ENCODE measurements at regions not wholly inside any gene's neighbourhood (a gene's known extent, or its start where the extent isn't known, plus 50 kb on each side); places are given as distances from the start of the nearest gene placed in this dataset.
"Not testable (repeated sequence)": the region's sequence is repeated elsewhere in the genome, so short reads cannot be mapped to it uniquely, and the experiment has no call there.

GRCh38 chr14:83689265-83689664 is 1840.7 kb upstream of the FLRT2 start:
- no peak for DNase-seq (ENCODE audit: low read depth in 3 of 3)

GRCh38 chr14:83697099-83697498 is 1832.8 kb upstream of the FLRT2 start:
- DNase-seq (ENCODE audit: low read depth in 3 of 3), result no peak

- DNase-seq (ENCODE audit: low read depth in 3 of 3), result no peak
Measured at GRCh38 chr14:83702619-83703018, 1827.3 kb upstream of the FLRT2 start.

DNA sequence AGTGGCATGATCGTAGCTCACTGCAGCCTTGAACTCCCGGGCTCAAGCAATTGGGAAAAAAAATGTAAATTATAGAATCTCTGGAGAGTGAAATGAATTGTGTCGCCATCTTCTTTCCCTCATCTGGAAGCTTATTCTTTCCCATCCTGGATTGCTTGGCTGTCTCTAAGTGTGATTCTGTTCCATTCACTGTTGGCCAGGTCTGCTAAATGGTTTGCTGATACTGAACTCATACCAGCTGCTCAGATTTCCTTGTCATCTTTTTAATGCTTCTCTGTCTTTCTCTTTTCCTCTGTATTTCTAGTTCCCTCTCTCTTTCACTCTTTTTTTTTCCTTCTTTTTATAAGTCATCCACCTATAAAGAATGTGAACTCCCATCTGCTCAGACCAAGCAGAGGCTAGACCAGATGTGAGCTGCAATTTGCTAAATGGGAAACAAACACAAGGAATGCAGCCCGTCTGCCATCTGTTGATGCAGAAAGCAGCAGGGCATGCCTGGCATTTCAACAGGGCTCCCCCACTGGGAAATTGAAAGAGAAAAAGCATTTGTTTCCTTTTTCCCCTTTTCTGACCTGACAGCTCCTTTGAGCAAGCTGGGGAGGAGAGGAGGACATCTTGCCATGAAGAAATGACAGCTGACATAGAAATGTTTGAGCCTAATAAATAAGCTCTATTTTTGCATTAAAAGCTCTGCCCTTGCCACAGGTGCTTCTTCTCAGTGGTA is 1823.6 kb upstream of the FLRT2 start:
- DNase-seq (ENCODE audit: low read depth in 3 of 3), result no peak

DNA sequence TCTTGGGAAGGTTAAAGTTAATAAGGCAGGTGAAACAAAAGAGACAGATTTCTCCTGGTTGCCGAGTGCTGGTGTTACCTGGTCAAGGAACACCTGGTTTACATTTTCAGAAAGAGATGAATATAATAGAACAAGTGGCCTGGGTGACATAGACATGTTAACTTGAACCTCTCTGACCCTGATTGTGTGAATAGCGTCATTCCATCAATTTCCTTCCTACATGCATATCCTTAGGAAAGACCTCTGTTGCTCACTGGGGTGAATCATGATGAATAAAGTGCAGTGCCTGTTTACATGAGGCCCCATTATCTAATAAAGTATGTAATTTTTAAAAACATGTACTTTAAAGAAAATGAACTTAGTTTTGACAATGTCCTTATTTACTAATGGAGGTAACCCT is 1822.9 kb upstream of the FLRT2 start:
- DNase-seq (ENCODE audit: low read depth in 3 of 3), result no peak

DNA sequence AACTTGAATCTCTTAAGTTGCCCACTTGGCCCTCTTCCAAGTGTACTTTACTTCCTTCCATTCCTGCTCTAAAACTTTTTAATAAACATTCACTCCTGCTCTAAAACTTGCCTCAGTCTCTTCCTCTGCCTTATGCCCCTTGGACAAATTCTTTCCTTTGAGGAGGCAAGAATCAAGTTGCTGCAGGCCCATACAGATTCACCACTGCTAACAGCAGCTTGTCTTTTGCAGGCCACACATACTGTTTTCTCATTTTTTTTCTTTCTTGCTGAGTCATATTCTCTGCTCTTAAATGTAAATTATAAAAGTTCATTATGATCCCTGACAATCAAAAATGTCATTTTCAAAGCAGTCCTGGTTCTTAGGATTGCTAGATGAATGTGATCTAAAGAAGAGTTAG is 1820.8 kb upstream of the FLRT2 start:
- no peak for DNase-seq (ENCODE audit: low read depth in 3 of 3)

- no peak for DNase-seq (ENCODE audit: low read depth in 3 of 3)
Measured at GRCh38 chr14:83711046-83711445, 1818.9 kb upstream of the FLRT2 start.

- DNase-seq (ENCODE audit: low read depth in 3 of 3), result no peak
Measured at GRCh38 chr14:83712418-83713129, 1817.4 kb upstream of the FLRT2 start.

DNA sequence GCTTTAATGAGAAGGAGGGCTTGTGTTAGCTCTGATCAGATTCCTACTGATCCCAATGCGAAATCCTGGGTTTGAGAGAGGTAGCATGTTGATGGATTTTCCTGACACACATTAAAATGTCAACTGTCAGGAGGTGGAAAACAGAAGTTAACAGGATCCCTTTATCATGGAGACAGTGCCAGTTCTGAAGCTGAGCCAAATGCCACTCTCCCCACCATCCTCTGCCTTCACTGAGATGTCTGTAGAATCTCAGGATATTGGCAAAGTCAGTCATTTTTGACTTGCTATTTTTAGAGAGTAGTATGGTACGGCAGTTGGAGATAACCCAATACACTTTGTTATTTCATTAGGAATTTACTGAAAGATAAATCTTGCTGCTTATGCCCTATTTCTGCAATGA is 1816.2 kb upstream of the FLRT2 start:
- DNase-seq (ENCODE audit: low read depth in 3 of 3), result no peak

DNA sequence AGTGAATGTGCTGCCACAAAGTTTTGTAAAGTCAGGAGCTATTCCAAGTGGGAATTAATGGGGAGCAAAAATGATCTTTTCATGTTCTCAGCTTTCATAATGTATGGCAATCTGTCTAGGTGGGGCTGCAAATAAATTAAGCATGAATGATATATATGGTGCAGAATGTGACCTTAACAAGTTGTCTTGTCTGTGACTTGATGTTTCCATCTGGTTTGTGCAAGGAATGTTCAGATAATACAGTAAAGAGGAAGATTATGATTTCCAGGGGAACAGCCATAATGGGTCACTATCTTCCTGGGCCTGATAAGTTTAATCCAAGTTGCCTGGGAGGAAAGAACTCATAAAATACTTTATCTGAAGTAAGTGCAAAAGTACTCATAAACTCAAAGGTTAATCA is 1815.8 kb upstream of the FLRT2 start:
- no peak for DNase-seq (ENCODE audit: low read depth in 3 of 3)

- not testable (repeated sequence) for DNase-seq (ENCODE audit: low read depth in 3 of 3)
Measured at GRCh38 chr14:83719435-83719834, 1810.5 kb upstream of the FLRT2 start.

- DNase-seq (ENCODE audit: low read depth in 3 of 3), result no peak
Measured at GRCh38 chr14:83733670-83734069, 1796.3 kb upstream of the FLRT2 start.

DNA sequence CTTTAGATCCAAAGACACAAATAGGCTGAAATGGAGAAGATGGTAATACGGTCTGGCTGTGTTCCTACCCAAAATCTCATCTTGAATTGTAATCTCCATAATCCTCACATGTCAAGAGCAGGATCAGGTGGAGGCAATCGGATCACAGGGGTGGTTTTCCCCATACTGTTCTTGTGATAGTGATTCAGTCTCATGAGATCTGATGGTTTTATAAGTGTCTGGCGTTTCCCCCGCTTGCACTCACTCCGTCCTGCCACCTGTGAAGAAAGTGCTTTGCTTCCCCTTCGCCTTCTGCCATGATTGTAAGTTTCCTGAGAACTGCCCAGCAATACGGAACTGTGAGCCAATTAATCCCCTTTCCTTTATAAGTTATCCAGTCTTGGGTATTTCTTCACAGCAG is 1795.5 kb upstream of the FLRT2 start:
- DNase-seq (ENCODE audit: low read depth in 3 of 3), result no peak

- no peak for DNase-seq (ENCODE audit: low read depth in 3 of 3)
Measured at GRCh38 chr14:83741269-83741668, 1788.7 kb upstream of the FLRT2 start.

DNA sequence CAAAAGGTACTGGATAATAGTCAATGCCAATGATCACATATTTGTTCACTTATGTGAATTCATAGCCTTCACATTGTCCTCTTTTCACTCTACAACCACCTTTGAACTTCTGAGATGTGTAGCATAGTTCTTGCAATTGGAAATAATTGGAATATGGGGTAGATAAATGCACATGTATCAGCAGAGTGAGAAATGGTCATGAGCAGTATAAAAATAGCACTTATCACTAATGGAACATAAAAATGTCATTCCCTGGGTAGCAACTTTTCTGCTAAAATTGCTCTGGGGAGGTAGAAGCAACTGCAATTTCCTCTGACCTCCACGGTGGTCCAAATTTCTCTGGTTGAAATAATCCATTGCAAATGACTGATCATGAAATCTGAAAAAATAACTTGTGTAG is 1785.7 kb upstream of the FLRT2 start:
- no peak for DNase-seq (ENCODE audit: low read depth in 3 of 3)

GRCh38 chr14:83744891-83745290 is 1785.1 kb upstream of the FLRT2 start:
- no peak for DNase-seq (ENCODE audit: low read depth in 3 of 3)

- DNase-seq (ENCODE audit: low read depth in 3 of 3), result no peak
Measured at GRCh38 chr14:83746336-83746735, 1783.6 kb upstream of the FLRT2 start.

DNA sequence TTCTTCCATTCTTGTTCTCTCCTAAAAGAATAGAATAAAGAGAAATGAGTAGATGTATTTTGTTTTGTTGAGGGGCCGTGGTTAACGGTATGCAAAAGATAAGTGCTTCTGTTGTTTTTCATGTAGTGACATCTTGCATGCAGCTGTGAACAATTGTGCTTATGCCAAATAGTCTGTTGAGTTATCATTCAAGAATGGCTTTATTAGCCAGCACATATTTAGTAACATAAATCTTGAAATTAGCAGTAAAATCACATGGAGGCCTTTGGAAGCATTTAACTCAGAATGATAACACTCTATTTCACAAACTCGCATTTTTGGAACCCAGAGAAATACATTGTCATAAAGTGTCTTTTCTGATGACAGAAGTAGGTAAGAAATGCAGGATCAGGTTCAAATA is 1772.0 kb upstream of the FLRT2 start:
- DNase-seq (ENCODE audit: low read depth in 3 of 3), result no peak

DNA sequence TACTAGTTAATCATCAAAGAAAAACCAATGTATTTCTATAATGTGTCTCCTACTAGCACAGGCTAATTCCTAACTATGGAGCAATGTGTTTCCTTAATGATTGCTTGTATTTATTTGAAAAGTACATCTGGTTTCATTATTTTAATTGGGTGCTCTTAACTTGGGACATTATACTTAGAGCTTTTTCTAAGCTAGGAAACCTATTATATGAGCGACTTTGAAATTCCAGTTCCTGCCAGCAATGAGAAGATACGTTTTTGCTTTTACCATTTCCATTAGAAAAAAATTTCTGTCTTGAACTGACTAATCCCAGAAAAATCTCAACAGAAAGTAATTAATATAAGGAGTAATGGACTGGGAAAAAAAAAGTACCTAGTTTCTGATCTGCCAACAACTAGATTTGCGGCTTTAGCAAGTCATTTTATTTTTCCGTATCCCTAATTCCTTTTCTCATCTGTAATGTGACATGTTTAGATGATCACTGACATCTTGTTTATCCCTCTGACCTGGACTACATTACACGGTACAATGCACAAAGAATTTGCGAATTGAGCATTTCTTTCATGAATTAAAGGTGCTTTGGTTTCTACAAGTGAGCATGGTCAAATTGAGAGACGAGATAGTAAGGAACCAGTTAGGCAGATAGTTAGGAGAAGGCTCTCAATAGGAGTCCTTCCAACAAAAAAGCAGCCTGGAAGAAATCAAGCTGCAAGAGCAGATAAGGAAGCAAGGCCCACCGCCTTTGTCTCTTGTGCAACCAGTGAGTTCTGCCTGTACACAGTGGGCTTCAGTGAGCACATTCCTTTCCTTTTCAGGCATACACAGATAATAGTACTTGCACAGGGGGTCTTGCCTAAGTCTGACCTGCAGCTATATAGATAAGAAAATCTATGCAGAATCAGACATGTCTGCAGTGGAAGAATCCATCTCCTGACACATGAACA is 1765.0 kb upstream of the FLRT2 start:
- DNase-seq (ENCODE audit: low read depth in 3 of 3), result no peak

- DNase-seq (ENCODE audit: low read depth in 3 of 3), result no peak
Measured at GRCh38 chr14:83777516-83777915, 1752.4 kb upstream of the FLRT2 start.

DNA sequence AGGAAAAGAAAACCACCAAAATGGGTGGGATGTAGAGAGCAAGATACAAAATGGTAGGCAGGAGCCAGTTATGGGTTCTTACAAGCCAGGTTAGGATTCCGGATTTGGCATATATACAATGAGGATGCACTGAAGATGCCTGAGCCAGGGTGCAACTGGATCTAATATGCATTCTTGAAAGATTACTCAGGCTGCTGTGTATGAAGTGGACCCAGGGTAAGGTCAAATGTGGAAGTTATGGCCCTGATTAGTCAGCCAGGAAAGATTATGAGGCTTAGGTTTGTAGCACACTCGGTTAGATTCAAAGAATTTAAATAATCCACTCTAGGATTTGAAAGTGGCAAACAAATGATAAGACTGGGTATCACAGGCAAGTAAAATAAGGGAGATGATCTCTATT is 1750.7 kb upstream of the FLRT2 start:
- no peak for DNase-seq (ENCODE audit: low read depth in 3 of 3)

DNA sequence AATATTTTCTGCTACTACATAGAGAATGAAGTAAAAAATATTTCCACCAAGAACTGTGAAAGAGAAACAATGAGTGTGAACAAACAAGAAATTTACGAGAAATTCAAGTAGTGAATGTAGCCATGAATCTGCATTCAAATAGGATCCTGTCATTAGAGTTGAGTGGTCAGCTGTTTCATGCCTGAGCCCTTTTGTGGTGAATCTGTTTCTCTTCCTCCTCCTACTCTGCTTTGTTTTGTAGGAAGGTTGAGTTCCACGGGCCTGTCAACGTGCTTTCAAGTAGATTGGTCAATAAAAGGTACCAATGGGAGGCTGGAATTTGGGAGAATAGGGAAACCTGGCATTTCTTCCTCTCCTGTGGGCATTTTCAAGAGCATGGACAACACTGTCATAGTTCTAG is 1749.6 kb upstream of the FLRT2 start:
- no peak for DNase-seq (ENCODE audit: low read depth in 3 of 3)

DNA sequence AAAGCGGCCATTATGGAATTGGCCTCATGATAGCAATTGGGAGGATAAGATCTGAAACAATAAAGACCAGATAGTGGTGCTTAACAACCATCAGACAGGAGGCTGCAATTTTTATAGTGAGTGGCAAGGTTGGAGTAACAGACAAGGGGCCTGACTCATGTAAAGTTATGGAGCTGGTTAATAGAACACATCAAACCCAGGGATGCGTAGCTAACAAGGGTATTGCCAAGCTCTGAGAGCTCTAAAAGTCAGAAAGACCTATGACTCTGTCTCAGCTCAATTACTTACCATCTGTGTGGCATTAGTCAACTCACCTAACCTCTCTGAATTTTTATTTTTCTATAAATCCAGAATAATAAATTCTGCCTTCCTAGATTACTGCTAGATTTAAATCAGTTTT is 1731.5 kb upstream of the FLRT2 start:
- no peak for DNase-seq (ENCODE audit: low read depth in 3 of 3)
